GM18499 (cell line): ENCODE measurements at regions not wholly inside any gene's neighbourhood (a gene's known extent, or its start where the extent isn't known, plus 50 kb on each side); places are given as distances from the start of the nearest gene placed in this dataset.
"Not testable (repeated sequence)": the region's sequence is repeated elsewhere in the genome, so short reads cannot be mapped to it uniquely, and the experiment has no call there.

Experiments
- ATAC-seq: cut with Tn5 transposase; IDR thresholded peaks from one replicate; pipeline ENCODE4 v1.9.1; 2021; ENCODE audit warnings: moderate number of reproducible peaks; ENCODE audit not compliant: insufficient read depth, unreplicated experiment

DNA sequence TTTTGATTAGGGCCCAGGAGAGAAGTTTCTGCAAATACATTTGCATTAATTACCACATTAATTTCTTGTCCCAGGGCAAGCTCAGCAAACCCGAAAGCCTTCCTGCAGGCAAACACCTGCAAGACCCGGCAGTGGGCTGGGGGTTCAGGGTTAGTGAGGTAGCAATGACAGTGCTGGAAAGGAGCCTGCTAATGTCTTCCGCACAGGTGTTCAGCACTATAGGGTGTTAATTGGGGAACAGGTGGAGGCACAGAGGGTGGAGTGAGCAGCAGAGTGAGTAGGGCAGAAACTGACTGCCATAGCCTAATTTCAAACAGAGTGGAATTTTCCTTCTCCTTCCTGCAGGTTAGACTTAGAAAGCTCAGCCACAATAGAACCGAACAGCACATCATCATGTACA lies 50.9 kb upstream of the UBASH3B start:
- ATAC-seq: no peak

DNA sequence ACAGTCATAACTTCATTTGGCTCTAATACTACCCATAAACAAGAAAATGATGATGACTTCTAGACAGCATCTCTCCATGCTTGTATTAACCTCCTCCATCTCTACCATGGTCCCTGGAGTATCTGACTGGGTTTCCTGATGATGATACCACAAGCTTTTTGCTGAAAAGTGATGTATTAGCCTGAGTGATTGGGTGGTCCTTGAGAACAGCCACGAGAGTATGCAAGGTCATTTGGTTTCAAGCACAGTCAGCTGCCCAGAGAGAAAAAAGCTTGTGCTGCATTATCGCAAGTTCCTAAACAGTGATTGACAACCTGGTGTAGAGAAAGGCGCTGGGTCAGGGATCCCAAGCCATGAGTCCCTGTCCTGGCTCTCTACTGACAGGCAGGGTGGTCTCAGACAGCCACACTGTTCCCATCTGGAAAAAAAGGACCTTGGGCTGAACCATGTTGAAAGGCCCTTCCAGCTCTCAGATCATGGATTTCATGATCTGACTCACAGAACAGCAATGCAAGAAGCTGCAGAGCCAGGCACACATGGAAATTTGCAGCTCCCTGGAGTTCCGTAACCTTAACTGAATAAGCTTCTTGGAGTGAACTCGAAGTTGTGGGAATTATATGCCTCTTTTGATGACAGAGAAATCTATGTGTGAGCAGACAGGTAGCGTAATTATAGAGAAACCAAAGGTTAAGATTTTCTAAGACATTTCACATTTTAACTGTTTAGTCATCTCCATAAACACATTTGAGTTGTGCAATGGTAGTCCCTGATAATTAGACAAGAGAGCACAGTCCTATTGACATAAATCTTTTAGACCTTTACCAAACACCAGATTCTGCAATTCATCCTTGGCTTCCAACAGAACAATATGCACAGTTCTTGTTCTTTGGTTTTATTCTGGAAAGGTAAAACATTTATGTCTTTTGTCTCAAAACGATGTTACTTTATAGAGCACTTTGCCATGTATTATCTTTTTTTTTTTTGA lies 54.1 kb upstream of the UBASH3B start:
- ATAC-seq: no peak

DNA sequence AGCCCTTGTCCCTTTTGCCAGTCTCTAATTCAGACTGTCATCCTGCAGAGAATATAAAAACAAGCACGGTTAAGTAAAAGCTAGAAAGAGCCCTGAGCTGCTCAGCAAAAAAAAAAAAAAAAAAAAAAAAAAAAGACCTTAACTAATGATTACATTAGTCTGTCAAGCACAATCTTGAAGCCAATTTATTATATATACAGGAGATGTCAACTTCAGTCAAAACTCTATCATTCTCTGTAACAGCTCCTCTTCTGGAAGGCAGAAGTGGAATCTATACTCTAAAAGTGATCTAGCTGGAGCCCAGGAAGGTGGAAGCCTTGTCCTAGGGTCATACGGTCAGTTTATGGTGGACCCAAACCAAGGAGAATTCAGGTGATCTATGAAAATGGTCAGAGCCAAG lies 55.2 kb upstream of the UBASH3B start:
- ATAC-seq: no peak

DNA sequence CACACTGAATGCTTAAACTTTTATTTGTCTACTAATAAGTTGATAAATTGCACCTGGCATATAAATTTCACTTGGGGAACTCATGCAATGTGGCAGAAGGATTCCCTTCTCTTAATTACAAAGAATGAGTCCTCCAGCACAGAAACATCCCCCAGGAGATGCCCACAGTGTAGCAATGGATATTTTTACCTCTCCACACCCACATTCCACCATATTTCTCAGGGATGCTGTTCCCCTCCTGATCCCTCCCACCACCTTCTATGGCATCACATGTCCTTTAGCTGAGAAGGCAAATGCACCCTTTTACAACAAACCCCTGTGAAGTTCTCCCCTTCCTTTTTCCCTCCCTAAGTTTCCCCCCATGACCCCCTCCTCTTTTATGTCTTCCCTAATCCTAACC lies 56.1 kb upstream of the UBASH3B start:
- ATAC-seq: no peak

DNA sequence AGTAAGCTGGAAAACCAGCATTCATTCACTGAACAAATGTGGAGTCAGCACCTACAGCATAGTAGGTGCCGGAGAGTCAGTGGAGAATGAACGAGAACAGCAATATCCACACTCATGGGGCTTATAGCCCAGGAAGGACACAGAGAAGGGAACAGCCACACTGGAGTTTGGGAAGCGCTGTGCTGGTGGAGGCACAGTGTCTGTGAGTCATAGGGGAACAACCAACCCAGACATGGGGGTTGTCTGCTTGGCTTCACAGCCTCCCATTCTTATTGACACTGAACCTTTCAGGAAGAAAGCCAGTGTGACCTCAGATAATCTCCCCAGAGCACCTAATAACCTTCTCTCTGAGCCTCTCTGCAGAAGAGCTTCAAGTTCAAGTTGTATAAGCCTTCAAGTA lies 56.6 kb upstream of the UBASH3B start:
- ATAC-seq: no peak

DNA sequence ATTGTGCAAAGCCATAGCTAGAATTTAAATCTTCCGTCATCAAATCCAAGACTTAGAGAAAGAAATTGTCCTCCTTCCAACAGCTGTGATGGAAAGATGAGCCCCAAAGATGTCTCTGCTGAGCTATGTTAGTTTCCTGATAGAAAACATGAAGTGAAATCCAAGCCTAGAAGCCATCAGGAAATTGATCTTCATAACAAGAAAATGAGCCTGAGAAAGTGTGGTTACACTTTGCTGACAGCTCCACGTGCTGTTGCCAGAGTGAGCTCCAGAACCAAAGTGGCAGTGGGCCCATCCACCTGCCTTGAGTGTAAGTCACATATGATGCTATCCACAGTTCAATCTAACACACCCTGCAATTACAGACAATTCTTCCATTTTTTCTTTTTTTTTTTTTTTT lies 58.0 kb upstream of the UBASH3B start:
- no peak for ATAC-seq

DNA sequence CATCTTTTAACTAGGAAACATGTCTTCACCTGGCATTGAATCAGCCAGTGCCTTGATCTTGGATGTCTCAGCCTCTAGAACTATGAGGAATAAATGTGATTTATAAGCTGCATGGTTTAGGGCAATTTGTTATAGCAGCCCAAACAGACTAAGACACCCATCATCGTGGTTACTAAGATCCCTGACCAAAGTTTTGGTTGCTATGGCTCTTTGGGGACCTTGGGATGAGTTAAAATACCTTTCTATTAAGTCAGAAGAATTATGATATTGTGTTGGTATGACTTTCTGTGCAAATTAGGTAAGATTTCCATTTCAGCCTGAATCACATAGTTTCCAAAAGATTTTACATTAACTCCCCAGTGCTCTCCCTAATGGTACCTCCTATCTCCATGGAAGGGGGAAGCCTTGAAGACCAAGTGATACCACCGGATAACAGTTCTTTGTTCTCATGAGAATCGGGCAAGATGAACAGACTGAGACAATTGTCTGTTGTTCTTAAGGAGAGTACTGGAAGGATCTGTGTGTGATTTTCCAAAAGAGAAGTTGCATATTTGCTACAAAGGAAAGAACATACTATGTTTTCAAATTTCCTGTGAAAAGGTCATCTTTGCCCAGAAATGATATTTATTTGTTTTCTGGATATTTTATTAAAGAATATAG lies 60.4 kb upstream of the UBASH3B start:
- ATAC-seq: no peak

DNA sequence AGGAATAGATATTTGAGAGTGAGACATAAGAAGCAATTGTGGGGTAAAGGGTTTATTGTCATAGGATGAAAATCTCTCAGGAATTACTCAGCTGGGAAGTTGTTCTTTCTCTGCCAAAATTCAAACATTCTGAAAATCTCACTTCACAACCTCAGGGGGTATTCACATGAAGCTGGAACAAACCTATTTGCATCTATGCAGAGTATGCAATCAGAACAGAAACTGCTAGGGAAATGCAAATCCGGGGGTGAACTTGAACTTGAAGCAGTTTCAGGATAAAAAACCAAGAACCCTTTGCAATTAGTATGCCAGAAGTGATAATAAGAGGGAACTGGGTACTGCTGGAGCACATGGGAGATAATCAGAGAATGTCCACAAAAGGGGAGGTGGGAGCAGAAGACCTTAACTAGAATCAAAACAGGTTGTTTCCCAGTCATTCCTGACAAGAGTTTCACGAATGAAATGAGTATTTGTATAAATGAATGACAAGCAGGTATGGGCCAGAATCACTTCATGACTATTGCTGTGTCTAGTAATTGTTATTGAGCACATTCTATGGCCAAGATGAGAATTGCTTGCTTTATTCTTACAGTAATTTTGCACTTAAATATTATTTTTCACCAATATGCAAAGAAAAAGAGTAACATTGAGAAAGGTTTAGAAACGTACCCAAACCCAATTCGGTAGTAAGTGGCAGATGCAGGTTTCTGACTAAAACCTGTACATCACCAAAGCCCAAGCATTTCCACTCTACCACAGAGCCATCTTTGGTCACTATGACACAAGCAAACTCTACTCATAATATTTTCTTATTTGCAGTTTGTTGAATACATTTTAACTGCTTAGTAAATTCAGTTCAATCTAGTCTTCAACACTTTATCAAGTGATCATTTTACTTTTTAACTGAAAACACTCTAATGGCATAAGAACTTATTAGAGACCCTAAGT lies 61.8 kb upstream of the UBASH3B start:
- ATAC-seq: no peak

DNA sequence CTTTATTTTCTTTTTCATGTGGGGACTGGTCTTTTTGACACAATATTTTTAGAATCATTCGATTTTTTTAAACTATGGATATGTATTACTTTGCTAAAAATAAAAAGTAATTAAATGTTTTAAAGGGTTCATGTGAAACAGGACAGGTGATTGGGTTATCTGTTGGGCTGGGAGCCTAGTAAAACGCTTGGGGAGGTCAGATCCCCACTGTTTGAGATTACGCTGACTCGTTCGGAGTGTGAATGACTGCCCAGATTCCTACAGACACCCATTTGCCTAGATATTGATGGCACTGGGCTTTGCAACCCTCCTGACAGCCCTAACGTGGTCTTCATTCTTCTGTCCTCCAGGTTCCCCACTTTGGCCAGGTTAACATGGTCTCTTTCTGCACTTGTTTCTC lies 62.9 kb upstream of the UBASH3B start:
- no peak for ATAC-seq

DNA sequence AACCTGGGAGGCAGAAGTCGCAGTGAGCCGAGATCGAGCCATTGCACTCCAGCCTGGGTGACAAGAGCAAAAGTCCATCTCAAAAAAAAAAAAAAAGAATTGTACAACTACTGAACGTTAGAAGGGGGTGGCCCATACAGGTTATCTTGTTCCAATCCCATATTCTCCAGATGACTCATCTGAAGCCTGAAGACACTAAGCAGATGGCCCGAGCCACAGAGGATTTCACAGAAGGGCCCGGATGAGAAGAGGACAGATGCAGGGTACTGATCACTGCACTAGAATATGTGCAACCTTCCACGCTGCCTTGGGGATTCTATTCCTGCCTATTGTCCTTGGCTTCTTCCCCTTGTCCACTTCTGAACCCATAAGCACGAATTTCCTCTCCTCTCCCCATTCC lies 70.9 kb upstream of the UBASH3B start:
- ATAC-seq: no peak

DNA sequence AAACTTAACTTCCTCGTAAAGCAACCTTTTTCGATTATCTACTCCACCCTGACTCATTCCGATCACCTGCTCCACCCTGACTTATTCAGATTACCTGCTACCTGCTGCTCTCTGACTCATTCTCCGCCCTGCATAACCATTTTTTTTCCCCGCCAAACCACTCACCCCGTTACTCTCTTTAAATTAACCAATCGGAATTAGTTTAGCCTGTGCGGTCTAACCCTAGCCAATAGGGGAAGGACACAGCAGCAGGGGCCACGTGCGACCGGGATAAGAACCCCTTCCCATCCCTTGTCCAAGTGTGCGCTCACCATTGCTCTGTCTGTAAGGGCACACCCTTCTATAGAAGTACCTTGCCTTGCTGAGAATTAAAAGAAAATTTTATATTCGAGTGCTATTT lies 75.5 kb upstream of the UBASH3B start:
- not testable (repeated sequence) for ATAC-seq

DNA sequence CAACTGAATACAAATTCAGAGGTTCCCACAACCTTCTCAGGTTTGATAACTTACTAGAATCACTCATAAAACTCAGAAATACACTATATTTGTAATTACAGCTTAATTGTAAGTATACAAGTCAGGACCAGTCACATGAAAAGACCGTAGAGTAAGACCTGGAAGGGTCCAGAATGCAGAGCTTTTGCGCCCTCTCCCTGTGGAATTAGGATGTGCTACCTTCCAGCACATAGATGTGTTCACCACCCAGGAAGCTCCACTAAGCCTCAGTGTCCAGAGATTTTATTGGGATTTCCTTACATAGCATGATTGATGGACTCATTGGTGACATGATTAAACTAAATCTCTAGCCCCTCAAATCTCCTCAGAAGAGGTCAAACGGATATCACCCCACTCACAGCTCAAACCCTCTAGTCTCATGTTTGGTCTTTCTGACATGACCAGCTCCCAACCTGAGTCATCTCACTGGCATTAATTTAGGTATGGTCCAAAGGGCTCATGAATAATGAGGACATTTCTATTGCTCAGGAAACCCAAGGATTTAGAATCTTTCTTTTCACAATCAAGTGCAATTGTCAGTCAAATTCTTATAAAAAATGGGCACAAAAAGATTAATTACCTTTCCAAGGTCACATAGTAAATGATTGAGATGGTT lies 77.2 kb upstream of the UBASH3B start:
- no peak for ATAC-seq

DNA sequence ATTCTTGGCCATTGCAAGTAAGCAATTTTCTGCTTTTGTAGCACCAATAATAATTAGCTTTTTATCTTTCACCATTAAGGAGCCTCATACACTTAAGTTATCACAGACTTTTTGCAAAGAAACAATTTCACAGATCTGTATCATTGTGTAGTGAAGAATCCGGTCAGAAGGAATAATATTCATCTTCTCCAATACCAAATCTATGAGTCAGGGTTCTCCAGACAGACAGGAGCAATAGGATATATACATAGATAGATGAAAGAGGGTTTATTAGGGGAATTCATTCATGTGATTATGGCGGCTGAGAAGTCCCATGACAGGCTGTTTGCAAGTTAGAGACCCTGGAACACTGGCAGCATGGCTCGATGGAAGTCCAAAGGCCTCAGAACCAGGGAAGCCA lies 82.9 kb upstream of the UBASH3B start:
- no peak for ATAC-seq

DNA sequence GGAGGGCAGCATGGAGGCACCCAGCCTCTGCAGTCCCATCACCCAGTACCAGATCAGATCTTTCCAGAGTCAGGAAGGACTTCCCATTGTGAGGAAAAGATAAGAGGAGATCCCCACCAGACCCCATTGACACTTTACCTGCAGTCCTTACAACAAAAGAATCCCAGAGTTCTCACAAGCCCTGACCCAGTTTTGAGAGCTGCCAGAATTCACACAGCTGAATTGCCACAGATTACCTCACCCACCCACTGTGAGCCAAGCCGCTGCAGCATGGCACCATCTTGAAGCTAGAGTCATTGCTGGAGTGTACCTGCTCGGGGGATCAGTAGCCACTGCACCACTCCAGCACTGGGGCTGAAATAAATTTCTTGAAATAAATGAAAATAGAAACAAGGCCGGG lies 91.8 kb upstream of the UBASH3B start:
- no peak for ATAC-seq

DNA sequence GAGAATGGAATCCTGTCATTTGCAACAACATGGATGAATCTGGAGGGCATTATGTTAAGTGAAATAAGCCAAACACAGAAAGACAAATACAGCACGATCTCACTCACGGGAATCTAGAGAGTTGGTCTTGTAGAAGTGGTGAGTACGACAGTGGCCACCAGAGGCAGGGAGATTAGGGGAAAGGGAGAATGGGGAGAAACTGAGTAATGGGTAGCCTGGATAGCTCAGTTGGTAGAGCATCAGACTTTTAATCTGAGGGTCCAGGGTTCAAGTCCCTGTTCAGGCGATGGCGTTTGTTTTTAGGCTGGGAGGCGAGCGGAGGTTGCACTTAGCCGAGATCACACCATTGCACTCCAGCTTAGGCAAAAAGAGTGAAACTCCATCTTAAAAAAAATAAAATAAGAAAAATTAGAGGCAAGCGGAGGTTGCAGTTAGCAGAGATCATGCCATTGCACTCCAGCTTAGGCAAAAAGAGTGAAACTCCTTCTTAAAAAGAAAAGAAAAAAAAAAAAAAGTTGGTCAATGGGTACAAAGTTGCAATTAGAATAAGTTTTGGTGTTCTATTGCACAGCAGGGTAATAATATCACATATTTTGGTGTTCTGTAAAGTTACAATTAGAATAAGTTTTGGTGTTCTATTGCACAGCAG lies 95.7 kb upstream of the UBASH3B start:
- no peak for ATAC-seq

DNA sequence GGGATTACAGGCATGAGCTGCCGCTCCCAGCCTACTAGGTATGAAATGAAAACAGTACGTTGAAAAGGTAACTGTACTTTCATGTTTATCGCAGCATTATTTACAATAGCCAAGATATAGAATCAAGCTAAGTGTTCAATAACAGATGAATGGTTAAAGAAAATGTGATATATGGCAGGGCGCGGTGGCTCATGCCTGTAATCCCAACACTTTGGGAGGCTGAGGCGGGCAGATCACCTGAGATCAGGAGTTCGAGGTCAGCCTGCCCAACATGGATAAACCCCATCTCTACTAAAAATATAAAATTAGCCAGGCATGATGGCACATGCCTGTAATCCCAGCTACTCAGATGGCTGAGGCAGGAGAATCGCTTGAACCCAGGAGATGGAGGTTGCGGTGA lies 96.3 kb upstream of the UBASH3B start:
- not testable (repeated sequence) for ATAC-seq

DNA sequence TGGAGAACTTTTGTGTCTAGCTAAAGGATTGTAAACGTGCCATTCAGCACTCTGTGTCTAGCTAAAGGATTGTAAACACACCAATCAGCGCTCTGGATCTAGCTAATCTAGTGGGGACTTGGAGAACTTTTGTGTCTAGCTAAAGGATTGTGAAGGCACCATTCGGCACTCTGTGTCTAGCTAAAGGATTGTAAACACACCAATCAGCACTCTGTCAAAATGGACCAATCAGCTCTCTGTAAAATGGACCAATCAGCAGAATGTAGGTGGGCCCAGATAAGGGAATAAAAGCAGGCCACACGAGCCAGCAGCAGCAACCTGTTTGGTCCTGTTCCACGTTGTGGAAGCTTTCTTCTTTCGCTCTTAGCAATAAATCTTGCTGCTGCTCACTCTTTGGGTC lies 98.4 kb upstream of the UBASH3B start:
- not testable (repeated sequence) for ATAC-seq

DNA sequence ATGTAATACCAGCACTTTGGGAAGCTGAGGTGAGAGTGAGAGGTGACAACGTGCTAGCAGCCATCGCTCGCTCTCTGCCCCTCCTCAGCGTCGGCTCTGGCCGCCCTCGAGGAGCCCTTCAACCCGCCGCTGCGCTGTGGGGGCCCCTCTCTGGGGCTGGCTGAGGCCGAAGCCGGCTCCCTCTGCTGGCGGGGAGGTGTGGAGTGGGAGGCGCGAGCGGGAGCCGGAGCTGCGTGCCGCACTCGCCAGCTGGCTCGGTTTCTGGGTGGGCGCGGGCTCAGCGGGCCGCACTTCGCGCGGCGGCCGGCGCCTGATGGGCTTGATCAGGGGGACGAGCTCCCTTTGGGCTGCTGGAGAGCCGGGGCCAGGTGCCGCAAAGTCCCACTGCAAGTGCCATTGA lies 98.9 kb upstream of the UBASH3B start:
- no peak for ATAC-seq

DNA sequence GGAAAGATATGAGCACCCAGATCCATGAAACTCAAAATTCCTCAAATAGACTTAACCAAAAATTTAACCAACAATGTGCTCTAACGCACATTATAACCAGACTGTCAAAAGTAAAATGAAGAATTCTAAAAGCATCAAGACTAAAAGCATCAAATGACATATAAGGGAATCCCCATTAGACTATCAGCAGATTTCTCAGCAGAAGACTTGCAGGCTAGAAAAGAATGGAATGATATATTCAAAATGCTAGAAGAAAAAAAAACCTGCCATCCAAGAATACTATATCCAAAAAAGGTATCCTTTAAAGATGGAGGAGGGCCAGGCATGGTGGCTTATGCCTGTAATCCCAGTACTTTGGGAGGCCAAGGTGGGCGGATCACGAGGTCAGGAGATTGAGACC lies 117.5 kb upstream of the UBASH3B start:
- no peak for ATAC-seq

DNA sequence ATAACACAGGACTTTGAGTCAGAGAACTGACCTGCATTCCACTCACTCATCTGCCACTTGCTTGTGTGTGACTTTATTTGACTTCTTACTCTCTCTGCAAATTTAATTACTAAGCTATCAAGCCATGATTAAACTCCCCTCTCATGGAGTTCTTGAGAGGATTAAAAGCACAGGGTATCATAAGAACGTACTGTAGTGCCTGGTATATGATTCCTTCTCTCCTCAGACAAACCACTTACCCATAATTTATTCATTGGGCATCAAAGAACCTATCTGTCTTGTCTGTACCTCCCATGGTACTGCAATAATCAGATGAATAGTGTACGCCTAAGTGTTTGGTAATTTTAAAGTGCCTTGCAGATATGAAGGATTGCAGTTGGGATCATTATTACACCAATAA lies 130.6 kb upstream of the UBASH3B start:
- no peak for ATAC-seq
